Right lobe of liver (tissue), 4 donors: ENCODE measurements at regions not wholly inside any gene's neighbourhood (a gene's known extent, or its start where the extent isn't known, plus 50 kb on each side); places are given as distances from the start of the nearest gene placed in this dataset.

Experiments used
- POLR2A ChIP-seq: fragments of 450-650 bp; IDR thresholded peaks from one replicate; pipeline ENCODE4 v1.6.1; 2017; ENCODE audit warnings: antibody characterized with exemption, mild to moderate bottlenecking
- TF ChIP-seq, protein P1 (sequence below), 4 donors: fragments of 200-600 bp in 3 of 4; fragments of 450-650 bp in 1 of 4; IDR thresholded peaks; one replicate each; pipeline versions ENCODE4 v1.5.1 to v1.8.0; 2016 to 2022; ENCODE audit warnings: antibody characterized with exemption in 4 of 4, mild to moderate bottlenecking in 2 of 4
- donor health status: DM: no; HTN: no; CAD: no.
- donor health status: DM: no; HTN: no; CAD: no.
- donor health status: DM: no; HTN: yes; CAD: no.

DNA sequence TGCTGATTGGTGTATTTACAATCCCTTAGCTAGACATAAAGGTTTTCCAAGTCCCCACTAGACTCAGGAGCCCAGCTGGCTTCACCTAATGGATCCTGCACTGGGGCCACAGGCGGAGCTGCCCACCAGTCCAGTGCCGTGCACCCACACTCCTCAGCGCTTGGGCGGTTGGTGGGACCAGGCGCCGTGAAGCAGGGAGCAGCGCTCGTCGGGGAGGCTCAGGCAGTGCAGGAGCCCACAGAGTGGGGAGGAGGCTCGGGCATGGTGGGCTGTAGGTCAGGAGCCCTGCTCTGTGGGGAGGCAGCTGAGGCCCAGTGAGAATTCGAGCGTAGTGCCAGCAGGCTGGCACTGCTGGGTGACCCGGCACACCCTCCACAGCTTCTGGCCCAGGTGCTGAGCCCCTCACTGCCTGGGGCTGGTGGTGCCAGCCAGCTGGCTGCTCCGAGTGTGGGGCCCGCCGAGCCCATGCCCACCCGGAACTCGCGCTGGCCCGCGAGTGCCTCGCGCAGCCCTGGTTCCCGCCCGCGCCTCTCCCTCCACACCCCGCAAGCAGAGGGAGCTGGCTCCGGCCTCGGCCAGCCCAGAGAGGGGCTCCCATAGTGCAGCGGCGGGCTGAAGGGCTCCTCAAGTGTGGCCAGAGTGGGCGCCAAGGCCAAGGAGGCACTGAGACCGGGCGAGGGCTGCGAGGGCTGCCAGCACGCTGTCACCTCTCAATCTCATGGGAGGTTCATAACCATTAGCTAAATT, 475.6 kb upstream of the DCC start:
- TF ChIP-seq, protein P1, sequence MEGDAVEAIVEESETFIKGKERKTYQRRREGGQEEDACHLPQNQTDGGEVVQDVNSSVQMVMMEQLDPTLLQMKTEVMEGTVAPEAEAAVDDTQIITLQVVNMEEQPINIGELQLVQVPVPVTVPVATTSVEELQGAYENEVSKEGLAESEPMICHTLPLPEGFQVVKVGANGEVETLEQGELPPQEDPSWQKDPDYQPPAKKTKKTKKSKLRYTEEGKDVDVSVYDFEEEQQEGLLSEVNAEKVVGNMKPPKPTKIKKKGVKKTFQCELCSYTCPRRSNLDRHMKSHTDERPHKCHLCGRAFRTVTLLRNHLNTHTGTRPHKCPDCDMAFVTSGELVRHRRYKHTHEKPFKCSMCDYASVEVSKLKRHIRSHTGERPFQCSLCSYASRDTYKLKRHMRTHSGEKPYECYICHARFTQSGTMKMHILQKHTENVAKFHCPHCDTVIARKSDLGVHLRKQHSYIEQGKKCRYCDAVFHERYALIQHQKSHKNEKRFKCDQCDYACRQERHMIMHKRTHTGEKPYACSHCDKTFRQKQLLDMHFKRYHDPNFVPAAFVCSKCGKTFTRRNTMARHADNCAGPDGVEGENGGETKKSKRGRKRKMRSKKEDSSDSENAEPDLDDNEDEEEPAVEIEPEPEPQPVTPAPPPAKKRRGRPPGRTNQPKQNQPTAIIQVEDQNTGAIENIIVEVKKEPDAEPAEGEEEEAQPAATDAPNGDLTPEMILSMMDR (IDR thresholded peaks at IDR 0.05), result no peak
- TF ChIP-seq POLR2A, result no peak
